Sigmoid colon (tissue), 4 donors: ENCODE measurements at regions not wholly inside any gene's neighbourhood (a gene's known extent, or its start where the extent isn't known, plus 50 kb on each side); places are given as distances from the start of the nearest gene placed in this dataset.

Source experiments
- EP300 ChIP-seq, 4 donors: sonication (generic); formaldehyde crosslinking; IDR thresholded peaks; one replicate each; pipeline ENCODE4 v1.6.1; 2017; ENCODE audit warnings: antibody characterized with exemption in 4 of 4
- POLR2A ChIP-seq, 2 donors: fragments of 450-650 bp; IDR thresholded peaks; one replicate each; pipeline ENCODE4 v1.6.1; 2016; ENCODE audit warnings: antibody characterized with exemption in 2 of 2, mild to moderate bottlenecking in 2 of 2, moderate library complexity in 2 of 2
- POLR2AphosphoS5 ChIP-seq, 4 donors: sonication (generic); formaldehyde crosslinking; IDR thresholded peaks; one replicate each; pipeline ENCODE4 v1.6.1; 2017; ENCODE audit warnings: antibody characterized with exemption in 4 of 4
- TF ChIP-seq, protein P1 (sequence below), 4 experiments: fragments of 450-650 bp in 3 of 4; fragments of 200-600 bp in 1 of 4; IDR thresholded peaks; one replicate each; pipeline ENCODE4 v1.5.1; 2016 to 2019; ENCODE audit warnings: antibody characterized with exemption in 4 of 4, mild to moderate bottlenecking in 3 of 4, moderate library complexity in 2 of 4

DNA sequence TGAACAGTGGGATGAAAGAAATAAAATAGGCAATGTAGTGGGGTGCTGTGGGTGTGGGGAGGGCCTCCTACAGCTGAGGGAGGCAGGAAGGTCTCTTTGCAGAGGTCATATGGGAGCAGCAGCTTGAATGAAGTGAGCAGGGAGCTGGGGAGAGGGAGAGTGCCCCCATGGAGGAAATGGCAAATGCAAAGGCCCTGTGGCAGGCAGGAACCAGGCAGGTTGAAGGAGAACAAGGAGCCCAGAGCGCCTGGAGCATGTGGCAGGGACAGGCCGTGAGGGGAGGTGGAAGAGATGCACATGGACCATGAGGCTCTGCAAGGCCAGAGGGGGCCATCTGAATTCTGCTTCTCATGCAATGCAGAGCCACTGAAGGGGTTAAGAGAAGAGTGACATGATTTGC is 191.8 kb downstream of the URI1 start:
- no peak for TF ChIP-seq EP300 (IDR thresholded peaks at IDR 0.05)
- TF ChIP-seq, protein P1, sequence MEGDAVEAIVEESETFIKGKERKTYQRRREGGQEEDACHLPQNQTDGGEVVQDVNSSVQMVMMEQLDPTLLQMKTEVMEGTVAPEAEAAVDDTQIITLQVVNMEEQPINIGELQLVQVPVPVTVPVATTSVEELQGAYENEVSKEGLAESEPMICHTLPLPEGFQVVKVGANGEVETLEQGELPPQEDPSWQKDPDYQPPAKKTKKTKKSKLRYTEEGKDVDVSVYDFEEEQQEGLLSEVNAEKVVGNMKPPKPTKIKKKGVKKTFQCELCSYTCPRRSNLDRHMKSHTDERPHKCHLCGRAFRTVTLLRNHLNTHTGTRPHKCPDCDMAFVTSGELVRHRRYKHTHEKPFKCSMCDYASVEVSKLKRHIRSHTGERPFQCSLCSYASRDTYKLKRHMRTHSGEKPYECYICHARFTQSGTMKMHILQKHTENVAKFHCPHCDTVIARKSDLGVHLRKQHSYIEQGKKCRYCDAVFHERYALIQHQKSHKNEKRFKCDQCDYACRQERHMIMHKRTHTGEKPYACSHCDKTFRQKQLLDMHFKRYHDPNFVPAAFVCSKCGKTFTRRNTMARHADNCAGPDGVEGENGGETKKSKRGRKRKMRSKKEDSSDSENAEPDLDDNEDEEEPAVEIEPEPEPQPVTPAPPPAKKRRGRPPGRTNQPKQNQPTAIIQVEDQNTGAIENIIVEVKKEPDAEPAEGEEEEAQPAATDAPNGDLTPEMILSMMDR (IDR thresholded peaks at IDR 0.05) = no peak
- TF ChIP-seq POLR2AphosphoS5 (IDR thresholded peaks at IDR 0.05) = no peak
- no peak for TF ChIP-seq POLR2A (IDR thresholded peaks at IDR 0.05)
